GM13977 (cell line): ENCODE measurements at regions not wholly inside any gene's neighbourhood (a gene's known extent, or its start where the extent isn't known, plus 50 kb on each side); places are given as distances from the start of the nearest gene placed in this dataset.

ENCODE experiments used
- DNase-seq: peaks from one replicate; pipeline ENCODE4 v3.0.0; 2012; ENCODE audit warnings: low spot score
- CTCF ChIP-seq: IDR thresholded peaks from 2 replicates; pipeline ENCODE4 v1.5.1; 2012; ENCODE audit warnings: mild to moderate bottlenecking, control low read depth; ENCODE audit not compliant: insufficient read depth; ENCODE audit errors: extremely low read depth, missing control alignments
- in situ Hi-C: fragments of 300-500 bp; cut with MboI; formaldehyde crosslinking; loops from one replicate; pipeline ENCODE4 v1.12.0; 2022; ENCODE audit warnings: low sequenced_read_pairs, low pct_unique_long_range_greater_than_20kb, mixed read lengths, inconsistent platforms; ENCODE audit not compliant: unreplicated experiment

- no peak for TF ChIP-seq CTCF
- no peak for DNase-seq
- in situ Hi-C loops = no loop called here
These were observed 53.5 kb upstream of the DMRTB1 start for GRCh38 chr1:53405737-53406136.

DNA sequence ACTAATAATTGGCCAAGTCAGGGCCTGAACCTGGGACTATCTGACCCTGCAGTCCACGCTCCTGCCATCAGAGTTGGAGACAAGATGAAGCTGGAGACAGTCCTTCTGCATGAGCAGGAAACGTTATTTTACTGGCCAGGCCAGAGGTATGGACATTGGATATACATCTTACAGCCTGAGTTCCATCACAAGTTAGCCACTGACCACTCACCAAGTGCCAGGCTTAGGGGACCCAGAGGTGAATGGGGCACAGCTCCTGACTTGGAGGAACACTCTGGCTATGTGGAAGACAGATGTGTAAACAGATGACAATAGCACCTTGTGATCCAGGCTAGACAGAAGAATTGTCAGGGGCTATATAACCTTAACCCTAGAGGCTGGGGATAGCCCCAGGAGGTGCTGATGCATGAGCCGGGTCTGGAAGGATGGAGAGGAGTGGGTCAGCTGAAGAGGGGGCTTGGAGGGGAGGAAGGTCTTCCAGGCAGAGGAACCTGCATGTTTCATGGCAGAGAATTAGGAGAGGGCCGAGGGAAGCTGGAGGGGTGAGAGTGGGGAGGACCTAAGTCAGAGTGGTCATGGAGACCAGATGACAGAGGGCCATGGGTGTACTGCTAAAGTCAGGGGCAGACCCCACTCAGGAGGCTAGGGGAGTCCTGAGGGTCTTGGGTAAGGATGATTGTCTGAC is 52.5 kb upstream of the DMRTB1 start:
- TF ChIP-seq CTCF = no peak
- in situ Hi-C loops = no loop called here
- no peak for DNase-seq

DNA sequence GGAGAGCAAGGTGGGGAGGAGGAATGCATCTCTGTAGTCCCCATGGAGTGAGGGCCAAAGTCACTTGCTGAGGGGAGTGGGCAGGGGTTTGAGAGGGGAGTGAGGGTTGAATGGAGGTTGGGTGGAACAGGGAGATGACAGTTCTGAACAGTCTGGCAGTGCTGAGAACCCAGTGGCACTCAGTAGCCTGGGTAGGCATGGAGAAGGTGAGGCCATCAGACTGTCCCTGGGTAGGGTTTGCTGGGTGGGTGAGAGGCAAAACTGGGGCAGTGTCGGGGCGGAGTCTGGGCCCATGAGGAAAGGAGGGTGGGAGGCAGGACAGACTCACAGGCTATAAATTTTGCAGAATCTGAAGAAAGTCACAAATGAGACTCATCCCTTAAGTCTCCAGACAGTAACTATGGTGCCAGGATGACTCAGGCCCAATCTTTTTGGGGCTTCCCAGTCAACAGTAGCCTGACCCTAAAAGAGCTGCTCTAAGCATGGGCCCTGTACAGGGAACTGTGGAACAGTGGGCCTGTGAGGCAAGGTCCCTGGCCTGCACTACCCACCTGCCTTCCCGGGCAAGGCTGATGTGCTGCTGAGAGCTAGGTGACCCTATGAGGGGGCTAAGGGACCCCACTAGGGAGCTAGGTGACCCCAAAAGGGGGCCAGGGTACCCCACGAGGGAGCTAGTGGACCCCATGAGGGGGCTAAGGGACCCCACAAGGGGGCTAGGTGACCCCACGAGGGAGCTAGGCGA is 51.0 kb upstream of the DMRTB1 start:
- in situ Hi-C loops = no loop called here
- no peak for TF ChIP-seq CTCF
- DNase-seq = no peak

GRCh38 chr1:53408755-53409129 is 50.5 kb upstream of the DMRTB1 start:
- in situ Hi-C loops = no loop called here
- TF ChIP-seq CTCF = no peak

GRCh38 chr1:53409233-53409632 is 50.0 kb upstream of the DMRTB1 start:
- DNase-seq = no peak
- in situ Hi-C loops = no loop called here
- TF ChIP-seq CTCF = no peak

More at GRCh38 chr1:53408755-53409129, 50.5 kb upstream of the DMRTB1 start:
- no peak for DNase-seq
